ENCODE measurements at regions not wholly inside any gene's neighbourhood (a gene's known extent, or its start where the extent isn't known, plus 50 kb on each side); places are given as distances from the start of the nearest gene placed in this dataset.
"Not testable (repeated sequence)": the region's sequence is repeated elsewhere in the genome, so short reads cannot be mapped to it uniquely, and the experiment has no call there.

GRCh38 chr5:19125956-19126713, 861.9 kb downstream of the CDH18 start:
- in situ Hi-C loops (cut with MboI; ENCODE audit: low sequenced_read_pairs) = no loop called here

- in situ Hi-C loops (cut with MboI; ENCODE audit: low sequenced_read_pairs) = no loop called here
These were observed 847.7 kb downstream of the CDH18 start for GRCh38 chr5:19140276-19140675.

- in situ Hi-C loops (cut with MboI; ENCODE audit: low sequenced_read_pairs) = not testable (repeated sequence)
These were observed 846.0 kb downstream of the CDH18 start for GRCh38 chr5:19141937-19142524.

GRCh38 chr5:19142713-19143414, 845.1 kb downstream of the CDH18 start:
- in situ Hi-C loops (cut with MboI; ENCODE audit: low sequenced_read_pairs) = not testable (repeated sequence)

GRCh38 chr5:19143935-19144334, 844.1 kb downstream of the CDH18 start:
- in situ Hi-C loops (cut with MboI; ENCODE audit: low sequenced_read_pairs) = no loop called here

GRCh38 chr5:19169426-19169825, 818.6 kb downstream of the CDH18 start:
- in situ Hi-C loops (cut with MboI; ENCODE audit: low sequenced_read_pairs) = no loop called here

- in situ Hi-C loops (cut with MboI; ENCODE audit: low sequenced_read_pairs) = no loop called here
These were observed 815.0 kb downstream of the CDH18 start for GRCh38 chr5:19172926-19173470.

GRCh38 chr5:19175776-19176570, 812.0 kb downstream of the CDH18 start:
- in situ Hi-C loops (cut with MboI; ENCODE audit: low sequenced_read_pairs) = no loop called here

- in situ Hi-C loops (cut with MboI; ENCODE audit: low sequenced_read_pairs) = no loop called here
These were observed 808.4 kb downstream of the CDH18 start for GRCh38 chr5:19179571-19179970.

GRCh38 chr5:19189176-19189575, 798.8 kb downstream of the CDH18 start:
- in situ Hi-C loops (cut with MboI; ENCODE audit: low sequenced_read_pairs) = no loop called here

GRCh38 chr5:19193631-19194030, 794.4 kb downstream of the CDH18 start:
- in situ Hi-C loops (cut with MboI; ENCODE audit: low sequenced_read_pairs) = no loop called here

- in situ Hi-C loops (cut with MboI; ENCODE audit: low sequenced_read_pairs) = no loop called here
These were observed 791.4 kb downstream of the CDH18 start for GRCh38 chr5:19196631-19197030.

- in situ Hi-C loops (cut with MboI; ENCODE audit: low sequenced_read_pairs) = no loop called here
These were observed 787.7 kb downstream of the CDH18 start for GRCh38 chr5:19200251-19200650.

GRCh38 chr5:19208397-19208796, 779.6 kb downstream of the CDH18 start:
- in situ Hi-C loops (cut with MboI; ENCODE audit: low sequenced_read_pairs) = no loop called here

GRCh38 chr5:19210886-19211285, 777.1 kb downstream of the CDH18 start:
- in situ Hi-C loops (cut with MboI; ENCODE audit: low sequenced_read_pairs) = no loop called here

- in situ Hi-C loops (cut with MboI; ENCODE audit: low sequenced_read_pairs) = no loop called here
These were observed 758.7 kb downstream of the CDH18 start for GRCh38 chr5:19229179-19229835.

- in situ Hi-C loops (cut with MboI; ENCODE audit: low sequenced_read_pairs) = no loop called here
These were observed 754.4 kb downstream of the CDH18 start for GRCh38 chr5:19233573-19233972.

GRCh38 chr5:19235101-19235584, 752.9 kb downstream of the CDH18 start:
- in situ Hi-C loops (cut with MboI; ENCODE audit: low sequenced_read_pairs) = no loop called here

GRCh38 chr5:19240170-19240569, 747.8 kb downstream of the CDH18 start:
- in situ Hi-C loops (cut with MboI; ENCODE audit: low sequenced_read_pairs) = no loop called here

GRCh38 chr5:19241690-19242089, 746.3 kb downstream of the CDH18 start:
- in situ Hi-C loops (cut with MboI; ENCODE audit: low sequenced_read_pairs) = no loop called here
